NCI-H146 (cell line): ENCODE measurements at regions not wholly inside any gene's neighbourhood (a gene's known extent, or its start where the extent isn't known, plus 50 kb on each side); places are given as distances from the start of the nearest gene placed in this dataset.

Source experiments
- DNase-seq: peaks from one replicate; lab custom pipeline; 2025; lab: John Stamatoyannopoulos, UW

- peak; percentile 14 for DNase-seq
Observed at GRCh38 chrX:16445166-16445752, 204.7 kb upstream of the S100G start.

DNA sequence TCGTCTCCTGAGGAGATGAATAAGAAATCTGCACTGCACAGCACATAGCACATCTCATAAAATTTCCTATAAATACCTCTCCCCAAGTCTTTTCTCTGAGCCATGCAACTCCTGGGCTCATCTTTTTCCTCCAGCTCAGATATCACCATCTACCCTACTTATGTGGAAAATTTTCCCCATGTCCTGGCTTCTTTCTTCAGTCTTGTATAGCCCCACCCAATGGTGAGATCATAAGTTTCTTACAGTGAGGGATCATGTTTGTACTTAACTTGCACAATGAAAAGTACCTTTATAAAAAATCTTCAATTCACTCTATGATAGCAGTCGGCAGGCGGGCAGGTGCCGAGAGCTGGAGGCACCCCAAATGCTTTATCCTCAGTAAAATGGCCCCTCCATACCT is 198.6 kb upstream of the S100G start:
- no peak for DNase-seq

GRCh38 chrX:16454926-16455325 is 195.0 kb upstream of the S100G start:
- no peak for DNase-seq

- no peak for DNase-seq
Observed at GRCh38 chrX:16457239-16457638, 192.7 kb upstream of the S100G start.

DNA sequence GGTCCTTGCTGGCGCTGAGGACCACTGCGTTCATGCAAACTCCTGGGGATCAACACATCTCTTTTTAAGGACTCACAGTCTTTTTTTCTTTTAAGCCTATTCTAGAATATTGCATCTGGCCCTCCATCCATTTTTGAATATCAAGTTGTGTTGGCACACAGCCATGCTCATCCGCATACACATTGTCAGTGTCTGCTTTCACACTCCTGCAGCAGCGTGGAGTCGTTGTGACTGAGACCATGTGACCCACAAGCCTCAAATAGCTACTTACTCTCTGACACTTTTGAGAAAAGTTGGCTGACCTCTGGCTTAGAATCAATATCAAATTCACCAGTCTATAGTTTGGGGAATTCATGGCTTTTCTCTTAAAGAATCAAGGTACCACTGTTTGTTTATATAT is 191.8 kb upstream of the S100G start:
- DNase-seq: no peak

DNA sequence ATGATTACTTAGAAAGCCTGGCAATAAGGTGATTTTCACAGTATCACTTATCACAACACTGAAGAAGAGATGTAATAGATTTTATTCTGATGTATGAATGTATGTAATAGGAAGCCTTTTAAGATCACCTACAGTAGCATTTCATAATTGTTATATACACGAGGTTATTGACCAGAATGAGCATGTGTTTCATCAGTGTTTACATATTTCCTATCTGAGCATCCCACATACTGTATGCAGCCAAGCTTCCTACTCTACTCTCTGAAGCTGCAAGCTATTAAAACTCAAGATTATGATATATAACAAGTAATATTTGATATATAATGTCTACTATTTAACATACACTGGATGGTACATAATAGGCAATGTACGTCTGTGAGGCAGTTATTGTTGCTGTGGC is 190.9 kb upstream of the S100G start:
- no peak for DNase-seq

GRCh38 chrX:16461968-16462367 is 188.0 kb upstream of the S100G start:
- no peak for DNase-seq

- no peak for DNase-seq
Observed at GRCh38 chrX:16462912-16463311, 187.0 kb upstream of the S100G start.

DNA sequence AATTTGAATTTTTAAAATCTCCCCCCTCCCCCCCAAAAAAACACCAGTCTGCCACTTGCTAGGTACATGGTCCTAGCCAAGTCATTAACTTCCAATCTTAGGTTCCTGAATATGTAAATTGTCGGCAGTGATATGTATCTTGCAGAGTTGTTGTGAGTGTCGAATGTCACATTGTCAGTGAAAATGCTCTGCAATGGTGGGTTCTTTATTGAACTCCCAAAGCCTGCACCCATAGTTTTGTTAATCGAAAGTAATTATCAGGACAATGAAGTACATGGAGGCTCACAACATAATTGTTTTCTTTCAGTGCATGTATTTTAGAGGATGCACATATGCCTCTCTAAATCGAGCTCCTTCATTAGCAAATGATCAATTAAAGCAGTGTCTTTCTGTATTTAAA is 185.6 kb upstream of the S100G start:
- no peak for DNase-seq

GRCh38 chrX:16465081-16465876 is 184.7 kb upstream of the S100G start:
- DNase-seq: no peak

DNA sequence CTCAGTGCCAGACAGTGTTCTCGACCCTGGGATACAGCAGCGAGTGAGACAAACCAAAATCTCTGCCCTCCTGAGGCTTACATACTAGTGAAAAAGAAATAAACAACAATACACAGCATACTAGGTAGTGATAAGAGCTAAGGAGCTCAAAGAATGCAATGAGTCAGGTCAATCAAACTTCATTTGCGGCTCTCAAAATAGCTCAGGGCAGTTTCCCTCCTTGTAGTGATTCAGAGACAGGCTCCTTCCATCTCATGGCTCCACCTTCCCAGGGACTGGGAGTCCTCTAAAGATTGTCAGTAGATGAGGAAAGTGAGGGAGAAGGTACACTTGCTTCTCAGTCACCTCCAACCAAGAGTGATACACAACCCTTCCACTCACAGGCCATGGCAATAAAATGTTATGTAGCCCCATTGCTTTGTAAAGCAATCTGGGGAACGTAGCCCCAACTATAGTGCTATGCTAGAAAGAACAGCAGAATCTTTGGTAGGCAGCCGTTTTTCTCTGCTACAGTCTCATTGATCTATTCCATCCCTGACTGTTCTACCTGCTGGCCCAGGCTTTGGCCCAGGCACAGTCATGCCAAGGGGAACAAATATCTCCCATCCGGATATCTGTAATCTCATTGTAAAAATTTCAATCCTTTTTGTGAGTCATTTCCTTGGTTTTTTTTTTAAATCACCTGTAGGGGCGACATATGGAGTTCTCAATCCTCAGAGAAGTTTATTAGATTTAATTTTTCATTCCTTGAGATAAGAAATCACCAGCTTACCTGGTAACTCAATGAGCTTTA is 183.1 kb upstream of the S100G start:
- DNase-seq: no peak

- DNase-seq: peak; percentile 1
Observed at GRCh38 chrX:16469870-16470269, 180.1 kb upstream of the S100G start.

- DNase-seq: no peak
Observed at GRCh38 chrX:16472345-16472744, 177.6 kb upstream of the S100G start.

DNA sequence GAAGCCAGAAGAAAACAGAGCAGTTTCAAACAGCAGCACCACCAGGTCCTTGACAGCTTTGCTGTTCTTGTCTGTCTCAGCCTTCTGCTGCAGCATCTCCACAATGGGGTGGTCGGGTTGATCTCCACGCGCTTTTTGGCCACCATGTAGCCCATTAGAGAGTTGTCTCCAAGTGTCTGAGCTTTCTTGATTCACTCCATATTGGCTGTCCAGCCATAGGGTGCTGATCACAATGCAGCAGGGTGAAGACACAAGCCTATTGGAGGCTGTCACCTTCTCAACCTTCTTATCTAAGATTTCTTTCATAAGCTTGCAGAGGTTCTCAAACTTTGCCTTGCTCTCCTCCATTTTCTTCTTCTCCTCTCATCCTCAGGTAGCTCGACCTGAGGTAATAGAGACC is 175.4 kb upstream of the S100G start:
- DNase-seq: no peak

- no peak for DNase-seq
Observed at GRCh38 chrX:16476009-16476408, 173.9 kb upstream of the S100G start.

- no peak for DNase-seq
Observed at GRCh38 chrX:16476692-16477091, 173.3 kb upstream of the S100G start.

DNA sequence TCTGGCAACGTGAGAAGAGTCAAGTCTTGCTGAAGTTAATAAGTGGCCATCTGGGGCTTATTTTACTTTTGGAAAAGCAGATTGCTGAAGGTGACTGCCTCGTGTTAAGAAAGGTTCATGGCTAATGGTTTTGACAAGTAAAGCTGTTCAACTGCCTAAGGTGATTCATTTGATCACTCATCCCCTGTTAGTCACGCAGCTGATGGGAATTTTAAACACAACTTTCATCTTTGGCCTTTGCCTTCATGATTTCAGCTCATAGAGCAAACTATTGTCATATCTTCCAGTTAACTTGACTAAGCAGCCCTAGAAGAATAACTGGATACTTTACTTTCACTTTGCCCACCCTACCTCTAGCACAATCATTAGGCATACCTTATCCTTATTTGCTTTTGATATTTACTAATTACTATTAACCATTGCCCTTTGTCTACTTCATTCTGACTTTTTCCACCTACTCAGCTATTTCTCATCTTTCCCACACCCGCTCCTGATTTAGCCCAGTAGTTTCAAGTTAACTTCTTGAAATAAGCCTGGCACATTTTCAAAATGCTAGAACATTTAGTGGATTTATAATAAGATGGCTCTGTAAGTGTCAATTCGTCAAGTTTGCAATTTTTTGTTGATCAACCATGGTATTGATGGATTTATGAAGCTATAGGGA is 170.6 kb upstream of the S100G start:
- DNase-seq: no peak

GRCh38 chrX:16480049-16480448 is 169.9 kb upstream of the S100G start:
- DNase-seq: no peak

DNA sequence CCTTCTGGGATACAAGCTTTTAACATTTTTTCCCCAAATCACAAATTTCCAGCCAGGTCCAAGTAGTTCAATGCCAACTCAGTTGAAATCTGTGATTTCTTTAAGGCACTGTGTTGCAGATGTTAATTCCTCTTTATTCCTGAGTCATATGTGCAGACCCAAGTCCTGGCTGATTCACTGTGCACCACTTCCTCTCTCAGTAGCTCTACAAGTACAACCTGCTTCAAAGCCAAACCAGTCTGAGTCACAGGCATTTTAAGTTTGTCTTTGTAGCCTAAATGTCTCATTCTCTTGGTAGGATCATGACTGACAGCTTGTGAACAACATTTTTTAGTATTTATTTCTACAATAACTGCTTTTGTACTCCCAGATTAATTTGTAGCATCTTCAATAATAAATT is 165.6 kb upstream of the S100G start:
- no peak for DNase-seq

DNA sequence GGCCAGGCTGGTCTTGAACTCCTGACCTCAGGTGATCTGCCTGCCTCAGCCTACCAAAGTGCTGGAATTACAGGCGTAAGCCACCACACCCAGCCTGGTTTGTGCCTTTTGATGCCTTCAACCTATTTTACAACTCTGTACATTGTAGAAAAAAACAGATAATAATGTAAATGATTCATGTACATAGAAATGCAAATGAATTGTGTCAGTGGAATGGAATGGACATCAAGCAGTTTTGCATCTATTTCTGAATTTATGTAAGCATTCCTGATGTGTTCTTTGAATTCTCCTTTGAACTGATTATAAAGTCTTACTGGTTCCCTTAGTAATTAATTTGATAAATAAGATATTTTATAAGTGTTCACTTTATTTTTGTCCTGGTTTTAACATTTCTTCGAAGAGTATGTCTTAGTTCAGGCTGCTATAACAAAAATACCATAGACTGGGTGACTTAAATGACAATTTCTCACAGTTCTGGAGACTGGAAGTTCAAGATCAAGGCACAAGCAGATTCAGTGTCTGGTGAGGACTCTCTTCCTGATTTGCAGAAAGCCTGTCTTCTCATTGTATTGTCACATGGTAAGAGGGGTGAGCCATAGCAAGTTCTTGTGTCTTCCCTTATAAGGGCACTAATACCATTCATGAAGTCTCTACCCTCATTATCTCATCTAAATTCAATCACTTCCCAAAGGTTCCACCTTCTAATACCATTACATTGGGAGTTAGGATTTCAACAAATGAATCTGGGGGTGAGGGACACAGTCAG is 162.2 kb upstream of the S100G start:
- DNase-seq: no peak

GRCh38 chrX:16488959-16489358 is 161.0 kb upstream of the S100G start:
- DNase-seq: no peak

DNA sequence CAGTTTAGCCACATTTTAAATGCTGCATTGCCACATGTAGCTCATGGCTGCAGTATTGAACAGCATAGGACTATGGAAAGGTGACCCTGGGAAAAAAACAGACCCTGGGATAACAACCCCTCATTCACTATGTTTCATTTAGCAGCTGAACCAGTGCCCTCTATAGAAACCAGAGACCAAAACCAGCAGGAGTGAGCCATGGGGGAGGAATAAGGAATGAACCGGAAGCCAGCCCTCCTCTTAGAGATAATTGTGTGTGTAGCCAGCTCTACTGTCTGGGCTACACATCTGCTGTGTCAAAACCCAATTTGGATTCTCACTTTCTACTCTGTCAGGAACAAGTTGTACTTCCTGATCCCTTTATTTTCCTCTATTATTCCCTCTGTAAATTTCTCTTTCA is 158.5 kb upstream of the S100G start:
- DNase-seq: no peak
